Liver (tissue), 8 donors: ENCODE measurements at regions not wholly inside any gene's neighbourhood (a gene's known extent, or its start where the extent isn't known, plus 50 kb on each side); places are given as distances from the start of the nearest gene placed in this dataset.

Experiments
- DNase-seq: peaks from one replicate; pipeline ENCODE4 v3.0.0-alpha.2; 2017; ENCODE audit warnings: low spot score
- H3K27ac ChIP-seq, 2 donors: one replicate each; pipeline ENCODE4 v1.7.0; 2013; ENCODE audit warnings: inconsistent platforms in 2 of 2, low read length in 2 of 2, control low read depth in 1 of 2, low read depth in 1 of 2, mild to moderate bottlenecking in 1 of 2
- H3K27me3 ChIP-seq, 4 donors: one replicate each; pipeline versions ENCODE4 v1.6.1 to v1.7.0; 2013; ENCODE audit warnings: low read length in 3 of 4, inconsistent platforms in 1 of 4, mild to moderate bottlenecking in 1 of 4, moderate library complexity in 1 of 4; ENCODE audit not compliant: control insufficient read depth in 4 of 4, insufficient read depth in 4 of 4
- H3K36me3 ChIP-seq, 4 donors: one replicate each; pipeline versions ENCODE4 v1.6.1 to v1.7.0; 2013; ENCODE audit warnings: low read length in 3 of 4, mild to moderate bottlenecking in 3 of 4, low read depth in 1 of 4, moderate library complexity in 1 of 4; ENCODE audit not compliant: control insufficient read depth in 4 of 4, insufficient read depth in 3 of 4
- H3K4me1 ChIP-seq, 4 donors: one replicate each; pipeline versions ENCODE4 v1.6.1 to v1.7.0; 2013; ENCODE audit warnings: low read length in 3 of 4, mild to moderate bottlenecking in 3 of 4, moderate library complexity in 1 of 4; ENCODE audit not compliant: control insufficient read depth in 4 of 4, insufficient read depth in 4 of 4
- H3K4me3 ChIP-seq, 3 donors: one replicate each; pipeline versions ENCODE4 v1.6.1 to v1.7.0; 2013; ENCODE audit warnings: low read length in 3 of 3, control low read depth in 1 of 3, low read depth in 1 of 3, mild to moderate bottlenecking in 1 of 3
- H3K9ac ChIP-seq, 2 donors: one replicate each; pipeline ENCODE4 v1.7.0; 2013; ENCODE audit warnings: low read length in 2 of 2, mild to moderate bottlenecking in 2 of 2, moderate library complexity in 2 of 2, control low read depth in 1 of 2, low read depth in 1 of 2
- H3K9me3 ChIP-seq, 4 donors: one replicate each; pipeline versions ENCODE4 v1.6.1 to v1.7.0; 2013; ENCODE audit warnings: low read length in 3 of 4; ENCODE audit not compliant: control insufficient read depth in 4 of 4
- EGR1 ChIP-seq, 2 donors: IDR thresholded peaks; 2 replicates each; pipeline ENCODE4 v1.6.1; 2016 to 2018; ENCODE audit warnings: antibody characterized with exemption in 2 of 2, low read depth in 2 of 2
- FOXA2 ChIP-seq: IDR thresholded peaks from 2 replicates; pipeline ENCODE4 v1.6.1; 2016; ENCODE audit warnings: antibody characterized with exemption
- HNF4A ChIP-seq, 2 donors: conservative IDR thresholded peaks; 2 replicates each; pipeline ENCODE4 v1.6.1; 2016; ENCODE audit warnings: antibody characterized with exemption in 2 of 2, mild to moderate bottlenecking in 2 of 2
- HNF4G ChIP-seq: IDR thresholded peaks from 2 replicates; pipeline ENCODE4 v1.6.1; 2016; ENCODE audit warnings: antibody characterized with exemption
- JUND ChIP-seq, 2 donors: IDR thresholded peaks; 2 replicates each; pipeline ENCODE4 v1.6.1; 2016; ENCODE audit warnings: antibody characterized with exemption in 2 of 2
- RAD21 ChIP-seq, 2 donors: IDR thresholded peaks; 2 replicates each; pipeline ENCODE4 v1.6.1; 2016; ENCODE audit warnings: antibody characterized with exemption in 2 of 2, mild to moderate bottlenecking in 2 of 2
- RXRA ChIP-seq, 2 donors: IDR thresholded peaks; 2 replicates each; pipeline ENCODE4 v1.6.1; 2017 to 2018; ENCODE audit warnings: antibody characterized with exemption in 2 of 2, mild to moderate bottlenecking in 1 of 2
- SP1 ChIP-seq: IDR thresholded peaks from 2 replicates; pipeline ENCODE4 v1.6.1; 2018; ENCODE audit warnings: antibody characterized with exemption, mild to moderate bottlenecking
- TAF1 ChIP-seq: conservative IDR thresholded peaks from 2 replicates; pipeline ENCODE4 v1.6.1; 2016; ENCODE audit warnings: antibody characterized with exemption, mild to moderate bottlenecking
- YY1 ChIP-seq: IDR thresholded peaks from 2 replicates; pipeline ENCODE4 v1.6.1; 2016; ENCODE audit warnings: antibody characterized with exemption, mild to moderate bottlenecking
- WGBS: extraction: QIAGEN DNeasy Blood & Tissue Kit; methylation state at CpG from one replicate; pipeline ENCODE4 v1.1.7; 2013; 5-methylcytosine and 5-hydroxymethylcytosine counted together
- TF ChIP-seq, protein P1 (sequence below): IDR thresholded peaks from 2 replicates; pipeline ENCODE4 v1.6.1; 2016; ENCODE audit warnings: antibody characterized with exemption
- TF ChIP-seq, protein P2 (sequence below): IDR thresholded peaks from 2 replicates; pipeline ENCODE4 v1.6.1; 2016; ENCODE audit warnings: antibody characterized with exemption, mild to moderate bottlenecking
- TF ChIP-seq, protein P3 (sequence below): fragments of 150-350 bp; IDR thresholded peaks from 2 replicates; pipeline ENCODE4 v1.5.1; 2017; ENCODE audit warnings: improper control_type of control experiment, low read depth, low read length; ENCODE audit not compliant: missing input control
- TF ChIP-seq, protein P4 (sequence below): IDR thresholded peaks from 2 replicates; pipeline ENCODE4 v1.6.1; 2016; ENCODE audit warnings: antibody characterized with exemption
- donor health status: healthy.
- donor health status: healthy.
- donor health status: healthy.
- donor health status: healthy.
- donor health status: healthy.

DNA sequence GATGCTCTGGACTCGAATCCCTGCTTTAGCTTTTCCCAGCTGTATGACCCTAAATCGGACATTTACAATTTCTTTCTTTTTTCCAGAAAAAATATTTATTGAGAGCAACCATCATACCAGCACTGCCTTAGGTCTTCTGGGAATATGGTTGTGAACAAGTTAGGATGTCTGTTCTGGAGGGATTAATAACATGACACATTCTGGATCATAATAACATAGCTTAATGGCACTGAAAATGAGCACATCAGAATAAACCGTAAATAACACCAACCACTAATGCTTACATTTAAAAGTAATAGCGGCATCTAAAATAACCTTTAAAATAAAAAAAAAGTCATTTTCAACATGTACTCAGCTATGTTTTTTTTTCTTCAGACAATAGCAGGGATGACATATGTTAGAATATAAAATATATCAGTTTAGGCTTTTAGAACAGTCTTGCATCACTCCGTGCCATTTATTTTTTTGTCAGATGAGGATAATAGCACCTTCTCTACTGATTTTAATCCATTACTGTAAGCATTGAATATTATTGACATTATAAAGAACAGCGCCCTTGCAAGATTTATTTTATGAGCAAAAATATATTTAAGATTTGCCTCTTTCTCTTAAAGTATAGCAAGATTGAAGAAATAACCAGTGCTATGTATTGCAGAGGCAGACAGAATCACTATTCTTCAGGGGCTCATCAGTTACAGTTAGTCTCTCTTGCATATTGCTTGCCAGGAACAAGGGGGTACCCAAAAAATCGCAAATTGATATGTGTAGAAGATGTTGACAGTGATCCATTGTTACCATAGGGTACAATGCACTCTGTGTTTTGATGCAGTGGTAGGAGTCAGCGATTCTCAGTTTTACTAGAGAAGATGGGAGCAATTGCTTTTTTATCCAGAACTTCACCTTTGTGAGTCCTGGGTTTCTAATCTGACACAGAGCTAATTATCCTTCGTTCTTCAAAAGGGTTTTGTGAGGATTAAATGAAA is 168.4 kb upstream of the NR3C1 start:
- no peaks in the 10 kb centered on the region for H3K27me3 ChIP-seq
- TF ChIP-seq, protein P1, sequence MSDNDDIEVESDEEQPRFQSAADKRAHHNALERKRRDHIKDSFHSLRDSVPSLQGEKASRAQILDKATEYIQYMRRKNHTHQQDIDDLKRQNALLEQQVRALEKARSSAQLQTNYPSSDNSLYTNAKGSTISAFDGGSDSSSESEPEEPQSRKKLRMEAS = no peak
- TF ChIP-seq EGR1 (IDR thresholded peaks at IDR 0.05; ENCODE audit: low read depth in 2 of 2) = no peak
- no peak overlapping the region for H3K4me3 ChIP-seq
- H3K9me3 ChIP-seq = no peaks in the 10 kb centered on the region
- H3K9ac ChIP-seq = no peak overlapping the region
- peaks cover 0 to 8% (median 4%) of the 10 kb centered on the region in 4 donors for H3K4me1 ChIP-seq
- no peaks in the 10 kb centered on the region for H3K36me3 ChIP-seq
- no peak for DNase-seq
- no peak overlapping the region for H3K27ac ChIP-seq
- 96% methylated on average over 9 of the region's 9 CpGs for WGBS

DNA sequence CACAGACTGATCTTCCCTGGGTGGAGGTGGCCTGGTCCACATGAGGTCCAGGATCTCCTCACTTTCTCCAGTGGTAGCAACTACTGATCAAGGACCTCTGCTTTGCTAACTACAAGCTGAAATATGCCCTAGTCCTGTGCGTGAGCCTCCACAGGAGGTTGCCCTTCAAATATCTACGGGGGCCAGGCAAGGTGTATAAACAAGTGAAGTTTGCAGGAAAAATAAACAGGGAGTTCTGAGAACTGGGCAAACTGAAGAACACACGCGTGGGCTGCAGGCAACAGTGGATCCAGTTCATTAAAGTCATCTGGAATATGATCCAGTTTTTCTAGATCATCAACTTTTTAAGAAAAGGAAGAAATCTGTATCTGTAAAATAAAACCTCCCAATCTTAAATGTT is 167.5 kb upstream of the NR3C1 start:
- Histone ChIP-seq H3K4me3 (no peak overlapping the region), H3K9me3 (no peaks in the 10 kb centered on the region), H3K36me3 (no peaks in the 10 kb centered on the region), H3K4me1 (peaks cover 0 to 8% (median 4%) of the 10 kb centered on the region in 4 donors), H3K27ac (no peak overlapping the region), H3K9ac (no peak overlapping the region), H3K27me3 (no peaks in the 10 kb centered on the region)
- no peak for TF ChIP-seq HNF4A (conservative IDR thresholded peaks at IDR 0.05)
- TF ChIP-seq RXRA (IDR thresholded peaks at IDR 0.05) = no peak
- TF ChIP-seq, protein P2, sequence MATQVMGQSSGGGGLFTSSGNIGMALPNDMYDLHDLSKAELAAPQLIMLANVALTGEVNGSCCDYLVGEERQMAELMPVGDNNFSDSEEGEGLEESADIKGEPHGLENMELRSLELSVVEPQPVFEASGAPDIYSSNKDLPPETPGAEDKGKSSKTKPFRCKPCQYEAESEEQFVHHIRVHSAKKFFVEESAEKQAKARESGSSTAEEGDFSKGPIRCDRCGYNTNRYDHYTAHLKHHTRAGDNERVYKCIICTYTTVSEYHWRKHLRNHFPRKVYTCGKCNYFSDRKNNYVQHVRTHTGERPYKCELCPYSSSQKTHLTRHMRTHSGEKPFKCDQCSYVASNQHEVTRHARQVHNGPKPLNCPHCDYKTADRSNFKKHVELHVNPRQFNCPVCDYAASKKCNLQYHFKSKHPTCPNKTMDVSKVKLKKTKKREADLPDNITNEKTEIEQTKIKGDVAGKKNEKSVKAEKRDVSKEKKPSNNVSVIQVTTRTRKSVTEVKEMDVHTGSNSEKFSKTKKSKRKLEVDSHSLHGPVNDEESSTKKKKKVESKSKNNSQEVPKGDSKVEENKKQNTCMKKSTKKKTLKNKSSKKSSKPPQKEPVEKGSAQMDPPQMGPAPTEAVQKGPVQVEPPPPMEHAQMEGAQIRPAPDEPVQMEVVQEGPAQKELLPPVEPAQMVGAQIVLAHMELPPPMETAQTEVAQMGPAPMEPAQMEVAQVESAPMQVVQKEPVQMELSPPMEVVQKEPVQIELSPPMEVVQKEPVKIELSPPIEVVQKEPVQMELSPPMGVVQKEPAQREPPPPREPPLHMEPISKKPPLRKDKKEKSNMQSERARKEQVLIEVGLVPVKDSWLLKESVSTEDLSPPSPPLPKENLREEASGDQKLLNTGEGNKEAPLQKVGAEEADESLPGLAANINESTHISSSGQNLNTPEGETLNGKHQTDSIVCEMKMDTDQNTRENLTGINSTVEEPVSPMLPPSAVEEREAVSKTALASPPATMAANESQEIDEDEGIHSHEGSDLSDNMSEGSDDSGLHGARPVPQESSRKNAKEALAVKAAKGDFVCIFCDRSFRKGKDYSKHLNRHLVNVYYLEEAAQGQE = no peak
- no peak for TF ChIP-seq JUND (IDR thresholded peaks at IDR 0.05)
- TF ChIP-seq, protein P1 = no peak
- no peak for TF ChIP-seq YY1
- TF ChIP-seq SP1 = no peak
- TF ChIP-seq, protein P3, sequence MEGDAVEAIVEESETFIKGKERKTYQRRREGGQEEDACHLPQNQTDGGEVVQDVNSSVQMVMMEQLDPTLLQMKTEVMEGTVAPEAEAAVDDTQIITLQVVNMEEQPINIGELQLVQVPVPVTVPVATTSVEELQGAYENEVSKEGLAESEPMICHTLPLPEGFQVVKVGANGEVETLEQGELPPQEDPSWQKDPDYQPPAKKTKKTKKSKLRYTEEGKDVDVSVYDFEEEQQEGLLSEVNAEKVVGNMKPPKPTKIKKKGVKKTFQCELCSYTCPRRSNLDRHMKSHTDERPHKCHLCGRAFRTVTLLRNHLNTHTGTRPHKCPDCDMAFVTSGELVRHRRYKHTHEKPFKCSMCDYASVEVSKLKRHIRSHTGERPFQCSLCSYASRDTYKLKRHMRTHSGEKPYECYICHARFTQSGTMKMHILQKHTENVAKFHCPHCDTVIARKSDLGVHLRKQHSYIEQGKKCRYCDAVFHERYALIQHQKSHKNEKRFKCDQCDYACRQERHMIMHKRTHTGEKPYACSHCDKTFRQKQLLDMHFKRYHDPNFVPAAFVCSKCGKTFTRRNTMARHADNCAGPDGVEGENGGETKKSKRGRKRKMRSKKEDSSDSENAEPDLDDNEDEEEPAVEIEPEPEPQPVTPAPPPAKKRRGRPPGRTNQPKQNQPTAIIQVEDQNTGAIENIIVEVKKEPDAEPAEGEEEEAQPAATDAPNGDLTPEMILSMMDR = no peak
- no peak for TF ChIP-seq HNF4G
- no peak for TF ChIP-seq RAD21 (IDR thresholded peaks at IDR 0.05)
- TF ChIP-seq, protein P4, sequence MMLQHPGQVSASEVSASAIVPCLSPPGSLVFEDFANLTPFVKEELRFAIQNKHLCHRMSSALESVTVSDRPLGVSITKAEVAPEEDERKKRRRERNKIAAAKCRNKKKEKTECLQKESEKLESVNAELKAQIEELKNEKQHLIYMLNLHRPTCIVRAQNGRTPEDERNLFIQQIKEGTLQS = no peak
- no peak for TF ChIP-seq EGR1 (IDR thresholded peaks at IDR 0.05; ENCODE audit: low read depth in 2 of 2)
- TF ChIP-seq FOXA2 = no peak
- TF ChIP-seq TAF1 = no peak
- DNase-seq = no peak
- WGBS = 72% methylated on average over 4 of the region's 4 CpGs
